Astrocyte of the spinal cord (primary cell): ENCODE measurements at regions not wholly inside any gene's neighbourhood (a gene's known extent, or its start where the extent isn't known, plus 50 kb on each side); places are given as distances from the start of the nearest gene placed in this dataset.

Source experiments
- DNase-seq: peaks from one replicate; pipeline ENCODE4 v3.0.0; 2011; ENCODE audit warnings: low read depth, low spot score
- H3K4me3 ChIP-seq: 2 replicates; pipeline ENCODE4 v1.5.1; 2011; ENCODE audit warnings: low read depth, mild to moderate bottlenecking, low read length, moderate library complexity
- CTCF ChIP-seq: IDR thresholded peaks from 2 replicates; pipeline ENCODE4 v1.5.1; 2012; ENCODE audit warnings: low read depth, mild to moderate bottlenecking, low read length, inconsistent platforms
- in situ Hi-C: cut with HindIII; loops from 2 replicates; pipeline ENCODE4 v1.10.0; 2017; ENCODE audit warnings: low sequenced_read_pairs

GRCh38 chr2:6665093-6666045 lies 200.3 kb downstream of the CMPK2 start:
- DNase-seq: no peak
- no peak overlapping the region for H3K4me3 ChIP-seq
- TF ChIP-seq CTCF: no peak
- in situ Hi-C loops: no loop called here

GRCh38 chr2:6667326-6667725 lies 198.4 kb downstream of the CMPK2 start:
- H3K4me3 ChIP-seq: no peak overlapping the region
- no peak for TF ChIP-seq CTCF
- in situ Hi-C loops: no loop called here
- peak; percentile 2 for DNase-seq

GRCh38 chr2:6671913-6672312 lies 193.8 kb downstream of the CMPK2 start:
- H3K4me3 ChIP-seq: no peak overlapping the region
- no peak for TF ChIP-seq CTCF
- in situ Hi-C loops: no loop called here
- no peak for DNase-seq

- TF ChIP-seq CTCF: no peak
- in situ Hi-C loops: no loop called here
- H3K4me3 ChIP-seq: no peak overlapping the region
- DNase-seq: peak; percentile 63
Measured at GRCh38 chr2:6674381-6674780, 191.3 kb downstream of the CMPK2 start.

GRCh38 chr2:6675791-6676190 lies 189.9 kb downstream of the CMPK2 start:
- no peak for TF ChIP-seq CTCF
- no peak overlapping the region for H3K4me3 ChIP-seq
- no peak for DNase-seq
- in situ Hi-C loops: no loop called here

- no peak for DNase-seq
- in situ Hi-C loops: no loop called here
- no peak overlapping the region for H3K4me3 ChIP-seq
- TF ChIP-seq CTCF: no peak
Measured at GRCh38 chr2:6676241-6676640, 189.5 kb downstream of the CMPK2 start.
